Body of pancreas (tissue), 4 donors: ENCODE measurements at regions not wholly inside any gene's neighbourhood (a gene's known extent, or its start where the extent isn't known, plus 50 kb on each side); places are given as distances from the start of the nearest gene placed in this dataset.

Experiments used
- ATAC-seq: fragments of 150-250 bp; one replicate; pipeline ENCODE4 v1.9.1; 2016
- DNase-seq, 4 donors: peaks; one replicate each; pipeline ENCODE4 v3.0.0-alpha.2; 2019
- H3K27ac ChIP-seq, 4 donors: fragments of 200-600 bp; sonication (generic); 1 replicate in 3 of 4; 2 replicates in 1 of 4; pipeline versions ENCODE4 v1.5.1 to v1.6.1; 2016 to 2019; ENCODE audit warnings: mild to moderate bottlenecking in 1 of 4, mixed read lengths in 1 of 4, moderate library complexity in 1 of 4
- H3K27me3 ChIP-seq, 2 donors: fragments of 200-600 bp; sonication (generic); one replicate each; pipeline ENCODE4 v1.6.0; 2016; ENCODE audit warnings: mild to moderate bottlenecking in 1 of 2
- H3K36me3 ChIP-seq, 2 donors: fragments of 200-600 bp; sonication (generic); replicated peaks in 1 of 2; 2 replicates each; pipeline ENCODE4 v1.5.1; 2016; ENCODE audit warnings: low read depth in 2 of 2; ENCODE audit not compliant: insufficient read depth in 1 of 2
- H3K4me1 ChIP-seq: fragments of 200-600 bp; sonication (generic); one replicate; pipeline ENCODE4 v1.6.0; 2016
- H3K4me3 ChIP-seq, 2 donors: fragments of 200-600 bp; sonication (generic); 1 replicate in 1 of 2; 2 replicates in 1 of 2; pipeline ENCODE4 v1.5.1; 2016 to 2019
- H3K9me3 ChIP-seq, 3 donors: fragments of 200-600 bp; sonication (generic); 1 replicate in 2 of 3; 2 replicates in 1 of 3; pipeline ENCODE4 v1.5.1; 2016
- POLR2A ChIP-seq, 3 donors: fragments of 450-650 bp; IDR thresholded peaks; one replicate each; pipeline ENCODE4 v1.6.1; 2016; ENCODE audit warnings: antibody characterized with exemption in 3 of 3, mild to moderate bottlenecking in 2 of 3
- WGBS, 2 donors: methylation state at CpG; one replicate each; pipeline ENCODE4 v1.1.5; 2017; 5-methylcytosine and 5-hydroxymethylcytosine counted together
- intact Hi-C: fragments of 100-400 bp; cut with DNase I; formaldehyde crosslinking; loops from one replicate; pipeline ENCODE4 v1.15.1; 2023
- TF ChIP-seq, protein P1 (sequence below), 7 experiments: fragments of 450-650 bp in 4 of 7; fragments of 200-600 bp in 3 of 7; sonication (generic) in 3 of 7; IDR thresholded peaks; one replicate each; pipeline ENCODE4 v1.5.1; 2016 to 2019; ENCODE audit warnings: antibody characterized with exemption in 7 of 7

DNA sequence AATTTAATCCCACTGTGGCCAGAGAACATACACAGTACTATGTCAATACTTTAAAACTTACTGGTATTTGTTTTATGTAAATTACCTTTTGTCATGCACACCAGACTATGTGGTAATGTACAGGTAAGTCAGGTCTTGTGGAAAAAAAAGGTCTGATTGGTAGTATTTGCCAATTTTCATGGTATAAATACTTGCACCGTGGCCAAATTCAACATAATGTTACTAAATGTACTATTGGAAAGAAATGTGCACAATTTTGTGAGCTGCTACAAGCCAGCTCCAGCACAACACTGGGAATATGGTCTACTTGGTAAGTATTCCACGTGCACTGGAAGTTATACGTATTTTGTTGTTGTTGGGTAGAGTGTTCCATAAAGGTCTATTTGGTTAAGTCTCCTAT, 392.5 kb downstream of the RPS24 start:
- no peak overlapping the region for H3K27ac ChIP-seq
- TF ChIP-seq, protein P1, sequence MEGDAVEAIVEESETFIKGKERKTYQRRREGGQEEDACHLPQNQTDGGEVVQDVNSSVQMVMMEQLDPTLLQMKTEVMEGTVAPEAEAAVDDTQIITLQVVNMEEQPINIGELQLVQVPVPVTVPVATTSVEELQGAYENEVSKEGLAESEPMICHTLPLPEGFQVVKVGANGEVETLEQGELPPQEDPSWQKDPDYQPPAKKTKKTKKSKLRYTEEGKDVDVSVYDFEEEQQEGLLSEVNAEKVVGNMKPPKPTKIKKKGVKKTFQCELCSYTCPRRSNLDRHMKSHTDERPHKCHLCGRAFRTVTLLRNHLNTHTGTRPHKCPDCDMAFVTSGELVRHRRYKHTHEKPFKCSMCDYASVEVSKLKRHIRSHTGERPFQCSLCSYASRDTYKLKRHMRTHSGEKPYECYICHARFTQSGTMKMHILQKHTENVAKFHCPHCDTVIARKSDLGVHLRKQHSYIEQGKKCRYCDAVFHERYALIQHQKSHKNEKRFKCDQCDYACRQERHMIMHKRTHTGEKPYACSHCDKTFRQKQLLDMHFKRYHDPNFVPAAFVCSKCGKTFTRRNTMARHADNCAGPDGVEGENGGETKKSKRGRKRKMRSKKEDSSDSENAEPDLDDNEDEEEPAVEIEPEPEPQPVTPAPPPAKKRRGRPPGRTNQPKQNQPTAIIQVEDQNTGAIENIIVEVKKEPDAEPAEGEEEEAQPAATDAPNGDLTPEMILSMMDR (IDR thresholded peaks at IDR 0.05): no peak
- no peak for TF ChIP-seq POLR2A (IDR thresholded peaks at IDR 0.05)
- H3K4me3 ChIP-seq: no peak overlapping the region
- ATAC-seq (no peak), DNase-seq (no peak)
- no peaks in the 10 kb centered on the region for H3K4me1 ChIP-seq
- intact Hi-C loops: no loop called here
- no peaks in the 10 kb centered on the region for H3K27me3 ChIP-seq
- no peaks in the 10 kb centered on the region for H3K9me3 ChIP-seq
- WGBS, 2 donors: 87 to 90% methylated on average over 3 of the region's 3 CpGs
- no peaks in the 10 kb centered on the region for H3K36me3 ChIP-seq

DNA sequence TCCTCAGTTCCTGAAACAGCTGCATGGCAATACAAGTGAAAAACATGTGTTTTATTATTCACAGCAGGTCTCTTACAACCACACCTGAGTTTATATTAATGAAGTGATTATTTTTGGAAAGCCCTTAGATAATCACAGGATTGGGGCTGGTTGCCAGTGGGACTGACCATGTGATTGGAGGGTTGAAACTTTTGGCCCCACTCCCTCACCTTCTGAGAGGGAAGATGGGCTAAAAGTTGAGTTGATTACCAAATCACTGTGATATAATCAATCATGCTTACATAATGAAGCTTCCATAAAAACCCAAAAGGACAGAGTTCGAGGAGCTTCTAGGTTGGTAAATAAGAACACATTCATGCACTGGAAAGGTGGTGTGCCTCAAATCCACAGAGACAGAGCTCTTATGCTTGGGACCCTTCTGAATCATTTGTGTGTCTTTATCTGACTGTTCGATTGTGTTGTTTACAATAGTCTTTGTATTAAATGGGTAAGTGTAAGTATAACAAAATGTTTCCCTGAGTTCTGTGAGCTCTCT, 393.9 kb downstream of the RPS24 start:
- 76 to 77% methylated on average over 2 of the region's 2 CpGs for WGBS, 2 donors
- ATAC-seq: no peak

DNA sequence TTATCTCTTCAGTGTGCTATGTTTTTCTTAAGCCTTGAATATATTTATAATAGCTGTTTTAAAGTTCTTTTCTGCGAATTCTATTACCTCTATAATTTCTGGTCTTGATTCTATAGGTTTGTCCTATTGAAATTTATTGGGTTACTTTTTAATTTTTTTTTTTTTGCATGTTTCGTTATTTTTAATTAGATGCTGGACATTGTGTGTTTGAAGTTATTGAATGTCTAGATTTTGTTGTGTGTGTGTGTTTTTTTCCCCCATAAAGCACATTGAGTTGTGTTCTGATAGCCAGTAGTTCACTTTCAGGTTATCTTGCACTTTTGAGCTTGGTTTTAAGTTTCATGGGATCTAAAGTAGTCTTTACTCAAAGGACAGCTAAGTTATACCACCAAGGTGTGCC, 394.9 kb downstream of the RPS24 start:
- no peak for DNase-seq
- no peaks in the 10 kb centered on the region for H3K9me3 ChIP-seq
- H3K27ac ChIP-seq: no peak overlapping the region
- no peak overlapping the region for H3K4me3 ChIP-seq
- H3K36me3 ChIP-seq: no peaks in the 10 kb centered on the region
- no peaks in the 10 kb centered on the region for H3K27me3 ChIP-seq
- no peaks in the 10 kb centered on the region for H3K4me1 ChIP-seq
- ATAC-seq: no peak
- no peak for TF ChIP-seq POLR2A (IDR thresholded peaks at IDR 0.05)
- TF ChIP-seq, protein P1 (IDR thresholded peaks at IDR 0.05): no peak
- intact Hi-C loops: no loop called here
- WGBS, 2 donors: 68 to 85% methylated on average over 2 of the region's 2 CpGs

More for the DNA sequence above, 393.9 kb downstream of the RPS24 start:
- DNase-seq: no peak
- H3K27ac ChIP-seq: no peak overlapping the region
- TF ChIP-seq, protein P1 (IDR thresholded peaks at IDR 0.05): no peak
- TF ChIP-seq POLR2A (IDR thresholded peaks at IDR 0.05): no peak
- no peak overlapping the region for H3K4me3 ChIP-seq
- H3K4me1 ChIP-seq: no peaks in the 10 kb centered on the region
- intact Hi-C loops: no loop called here
- no peaks in the 10 kb centered on the region for H3K9me3 ChIP-seq
- no peaks in the 10 kb centered on the region for H3K36me3 ChIP-seq
- H3K27me3 ChIP-seq: no peaks in the 10 kb centered on the region

DNA sequence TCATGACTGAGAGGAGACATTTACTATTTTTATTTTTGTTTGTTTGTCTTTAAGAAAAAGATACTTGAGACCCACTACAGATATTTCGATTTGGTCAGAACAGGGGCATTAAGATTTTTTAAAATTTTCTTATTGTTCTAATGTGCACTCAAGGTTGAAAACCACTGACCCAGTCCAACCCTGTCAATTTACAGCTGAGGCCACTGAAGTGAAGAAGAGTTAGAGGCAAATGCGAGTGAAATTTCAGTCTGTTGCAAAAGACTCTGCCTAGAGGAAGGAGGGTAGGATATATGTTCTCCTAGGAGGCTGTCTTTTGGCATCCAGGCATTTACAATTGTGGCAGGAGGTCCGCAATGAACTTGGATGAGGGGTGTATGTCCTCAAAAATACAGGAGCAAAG, 396.3 kb downstream of the RPS24 start:
- DNase-seq (no peak), ATAC-seq (no peak)
- Histone ChIP-seq H3K9me3 (no peaks in the 10 kb centered on the region), H3K4me3 (no peak overlapping the region), H3K36me3 (no peaks in the 10 kb centered on the region), H3K27me3 (no peaks in the 10 kb centered on the region), H3K27ac (no peak overlapping the region), H3K4me1 (peaks cover 11% of the 10 kb centered on the region)
- no peak for TF ChIP-seq POLR2A (IDR thresholded peaks at IDR 0.05)
- TF ChIP-seq, protein P1 (IDR thresholded peaks at IDR 0.05): no peak
- WGBS, 2 donors: 77 to 78% methylated on average over 3 of the region's 3 CpGs
- intact Hi-C loops: no loop called here

DNA sequence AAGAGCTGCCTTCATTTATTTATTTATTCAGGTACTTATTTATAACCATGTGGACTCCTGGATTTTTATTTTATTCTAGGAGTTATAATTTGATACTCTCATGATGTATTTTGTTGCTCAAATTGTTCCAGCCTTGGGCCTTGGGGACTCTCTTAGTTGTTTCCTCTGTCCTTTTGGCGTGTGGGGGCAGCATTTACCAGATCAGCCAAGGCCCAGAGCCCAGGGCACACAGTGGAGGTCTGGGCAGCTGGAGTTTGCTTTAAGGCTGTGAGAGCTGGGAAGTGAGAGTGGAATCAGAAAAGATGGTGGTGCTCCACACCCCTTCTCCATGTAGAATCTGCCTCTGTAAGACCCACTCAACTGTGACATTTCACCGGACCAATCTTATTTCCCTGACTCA, 398.9 kb downstream of the RPS24 start:
- peaks cover 11% of the 10 kb centered on the region for H3K4me1 ChIP-seq
- 69 to 90% methylated on average over 2 of the region's 2 CpGs for WGBS, 2 donors
- no peak overlapping the region for H3K27ac ChIP-seq
- intact Hi-C loops: no loop called here
- H3K36me3 ChIP-seq: no peaks in the 10 kb centered on the region
- no peak overlapping the region for H3K4me3 ChIP-seq
- no peaks in the 10 kb centered on the region for H3K9me3 ChIP-seq
- H3K27me3 ChIP-seq: no peaks in the 10 kb centered on the region
- peak in 1 of 4 donors; percentile 12 for DNase-seq
- TF ChIP-seq, protein P1 (IDR thresholded peaks at IDR 0.05): no peak
- no peak for TF ChIP-seq POLR2A (IDR thresholded peaks at IDR 0.05)
- ATAC-seq: no peak
